Kasumi-1 (cell line): ENCODE measurements at regions not wholly inside any gene's neighbourhood (a gene's known extent, or its start where the extent isn't known, plus 50 kb on each side); places are given as distances from the start of the nearest gene placed in this dataset.
A peak's percentile ranks its signal among the peaks of the same experiment; 100 is the strongest.
"Not testable (repeated sequence)": the region's sequence is repeated elsewhere in the genome, so short reads cannot be mapped to it uniquely, and the experiment has no call there.

Source experiments
- DNase-seq, 2 experiments: peaks; one replicate each; lab custom pipeline; 2025; lab: John Stamatoyannopoulos, UW

- no peak for DNase-seq
These were observed 189.3 kb downstream of the ADRA2A start for GRCh38 chr10:111266165-111266564.

GRCh38 chr10:111267673-111268072 lies 190.8 kb downstream of the ADRA2A start:
- no peak for DNase-seq

- DNase-seq: no peak
These were observed 196.4 kb downstream of the ADRA2A start for GRCh38 chr10:111273235-111273634.

- DNase-seq: no peak
These were observed 196.8 kb downstream of the ADRA2A start for GRCh38 chr10:111273635-111274034.

- DNase-seq: no peak
These were observed 198.3 kb downstream of the ADRA2A start for GRCh38 chr10:111275091-111275490.

- DNase-seq: no peak
These were observed 200.8 kb downstream of the ADRA2A start for GRCh38 chr10:111277661-111278060.

- DNase-seq: no peak
These were observed 201.4 kb downstream of the ADRA2A start for GRCh38 chr10:111278266-111278665.

GRCh38 chr10:111281516-111281915 lies 204.7 kb downstream of the ADRA2A start:
- DNase-seq: peak in 1 of 2 experiments; percentile 29

GRCh38 chr10:111289461-111289860 lies 212.6 kb downstream of the ADRA2A start:
- DNase-seq: no peak

GRCh38 chr10:111290649-111291048 lies 213.8 kb downstream of the ADRA2A start:
- DNase-seq: no peak

- DNase-seq: no peak
These were observed 219.0 kb downstream of the ADRA2A start for GRCh38 chr10:111295788-111296187.

- no peak for DNase-seq
These were observed 220.6 kb downstream of the ADRA2A start for GRCh38 chr10:111297351-111297848.

GRCh38 chr10:111298031-111298430 lies 221.2 kb downstream of the ADRA2A start:
- DNase-seq: no peak

GRCh38 chr10:111299037-111299436 lies 222.2 kb downstream of the ADRA2A start:
- no peak for DNase-seq

GRCh38 chr10:111303887-111304286 lies 227.1 kb downstream of the ADRA2A start:
- DNase-seq: no peak

GRCh38 chr10:111316722-111317212 lies 239.9 kb downstream of the ADRA2A start:
- DNase-seq: no peak

- no peak for DNase-seq
These were observed 243.0 kb downstream of the ADRA2A start for GRCh38 chr10:111319866-111320265.

- DNase-seq: peak; percentile 12 to 15
These were observed 246.6 kb downstream of the ADRA2A start for GRCh38 chr10:111323389-111323966.

GRCh38 chr10:111332174-111332573 lies 255.3 kb downstream of the ADRA2A start:
- not testable (repeated sequence) for DNase-seq

- no peak for DNase-seq
These were observed 259.0 kb downstream of the ADRA2A start for GRCh38 chr10:111335826-111336225.

GRCh38 chr10:111338035-111338434 lies 261.2 kb downstream of the ADRA2A start:
- no peak for DNase-seq

- no peak for DNase-seq
These were observed 262.0 kb downstream of the ADRA2A start for GRCh38 chr10:111338805-111339204.

GRCh38 chr10:111344804-111345203 lies 268.0 kb downstream of the ADRA2A start:
- DNase-seq: peak; percentile 7 to 36

GRCh38 chr10:111347386-111348013 lies 270.7 kb downstream of the ADRA2A start:
- no peak for DNase-seq
